Left ventricle myocardium inferior (tissue), 1 donor: ENCODE measurements at regions not wholly inside any gene's neighbourhood (a gene's known extent, or its start where the extent isn't known, plus 50 kb on each side); places are given as distances from the start of the nearest gene placed in this dataset.

ENCODE experiments used
- DNase-seq: peaks from one replicate; pipeline ENCODE4 v3.0.0-alpha.2; 2020
- H3K27ac ChIP-seq: fragments of 200-600 bp; replicated peaks from 2 replicates; pipeline ENCODE4 v1.8.0; 2021
- H3K27me3 ChIP-seq: fragments of 200-600 bp; 2 replicates; pipeline ENCODE4 v1.8.0; 2021; ENCODE audit warnings: low read depth
- H3K36me3 ChIP-seq: fragments of 200-600 bp; 2 replicates; pipeline ENCODE4 v1.8.0; 2021
- H3K4me1 ChIP-seq: fragments of 200-600 bp; 2 replicates; pipeline ENCODE4 v1.8.0; 2021
- H3K4me3 ChIP-seq: fragments of 200-600 bp; 2 replicates; pipeline ENCODE4 v1.8.0; 2021; ENCODE audit warnings: mild to moderate bottlenecking, moderate library complexity
- H3K9me3 ChIP-seq: fragments of 200-600 bp; replicated peaks from 2 replicates; pipeline ENCODE4 v1.8.0; 2021
- CTCF ChIP-seq: fragments of 200-600 bp; IDR thresholded peaks from 2 replicates; pipeline ENCODE4 v1.8.0; 2021; ENCODE audit warnings: antibody characterized with exemption, mild to moderate bottlenecking, borderline replicate concordance
- intact Hi-C: fragments of 100-400 bp; cut with micrococcal nuclease; formaldehyde crosslinking; loops from one replicate; pipeline ENCODE4 v1.11.0; 2022
- donor health status: DM: no; HTN: yes; CAD: no; lungs with severe emphysema.

DNA sequence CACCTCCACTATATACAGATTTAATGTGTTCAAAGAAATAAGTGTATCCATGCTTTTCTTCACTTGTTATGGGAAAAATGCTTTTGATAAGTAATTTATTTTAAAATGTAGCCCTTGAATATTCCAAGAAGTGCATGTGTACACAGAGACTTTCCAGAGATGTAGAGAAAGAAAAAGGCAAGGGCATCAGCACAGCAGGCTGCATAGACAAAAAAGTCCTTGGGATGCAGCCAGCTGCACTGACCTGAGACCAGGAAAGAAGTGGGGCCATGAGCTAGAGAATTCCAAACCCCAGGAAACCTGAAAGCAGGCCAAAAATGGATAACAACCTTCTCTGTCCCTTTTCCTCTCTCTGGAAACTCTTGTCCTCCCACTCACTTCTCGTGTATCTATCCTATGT, 51.6 kb upstream of the PRDM8 start:
- no peaks in the 10 kb centered on the region for H3K27me3 ChIP-seq
- H3K9me3 ChIP-seq, result no peaks in the 10 kb centered on the region
- DNase-seq, result no peak
- H3K4me1 ChIP-seq, result no peaks in the 10 kb centered on the region
- H3K27ac ChIP-seq, result no peak overlapping the region
- no peak for TF ChIP-seq CTCF
- intact Hi-C loops, result no loop called here
- no peaks in the 10 kb centered on the region for H3K36me3 ChIP-seq
- H3K4me3 ChIP-seq, result no peak overlapping the region

GRCh38 chr4:80144676-80145470, 52.4 kb upstream of the PRDM8 start:
- DNase-seq, result no peak
- H3K27ac ChIP-seq, result no peak overlapping the region
- no peak for TF ChIP-seq CTCF
- H3K9me3 ChIP-seq, result no peaks in the 10 kb centered on the region
- intact Hi-C loops, result no loop called here
- no peaks in the 10 kb centered on the region for H3K4me1 ChIP-seq
- H3K27me3 ChIP-seq, result no peaks in the 10 kb centered on the region
- no peaks in the 10 kb centered on the region for H3K36me3 ChIP-seq
- no peak overlapping the region for H3K4me3 ChIP-seq

GRCh38 chr4:80143307-80143679, 54.0 kb upstream of the PRDM8 start:
- TF ChIP-seq CTCF, result no peak
- Histone ChIP-seq H3K36me3 (no peaks in the 10 kb centered on the region), H3K4me1 (no peaks in the 10 kb centered on the region), H3K9me3 (no peaks in the 10 kb centered on the region), H3K27ac (no peak overlapping the region), H3K27me3 (no peaks in the 10 kb centered on the region), H3K4me3 (no peak overlapping the region)
- intact Hi-C loops, result no loop called here
- DNase-seq, result no peak

- Histone ChIP-seq H3K4me3 (no peak overlapping the region), H3K27me3 (no peaks in the 10 kb centered on the region), H3K27ac (no peak overlapping the region), H3K36me3 (no peaks in the 10 kb centered on the region), H3K4me1 (no peaks in the 10 kb centered on the region), H3K9me3 (no peaks in the 10 kb centered on the region)
- DNase-seq, result no peak
- intact Hi-C loops, result no loop called here
- TF ChIP-seq CTCF, result no peak
Measured at GRCh38 chr4:80142394-80143306, 54.7 kb upstream of the PRDM8 start.

- intact Hi-C loops, result no loop called here
- TF ChIP-seq CTCF, result no peak
- H3K9me3 ChIP-seq, result no peaks in the 10 kb centered on the region
- H3K4me3 ChIP-seq, result no peak overlapping the region
- H3K36me3 ChIP-seq, result no peaks in the 10 kb centered on the region
- H3K27me3 ChIP-seq, result no peaks in the 10 kb centered on the region
- DNase-seq, result no peak
- no peaks in the 10 kb centered on the region for H3K4me1 ChIP-seq
- no peak overlapping the region for H3K27ac ChIP-seq
Measured at GRCh38 chr4:80141543-80141942, 55.8 kb upstream of the PRDM8 start.
